Colonic mucosa (tissue), 4 donors: ENCODE measurements at regions not wholly inside any gene's neighbourhood (a gene's known extent, or its start where the extent isn't known, plus 50 kb on each side); places are given as distances from the start of the nearest gene placed in this dataset.

Source experiments
- DNase-seq: peaks from one replicate; pipeline ENCODE4 v3.0.0-alpha.2; 2020
- H3K27ac ChIP-seq: fragments of 200-600 bp; one replicate; pipeline ENCODE4 v1.8.0; 2021
- H3K27me3 ChIP-seq: fragments of 200-600 bp; one replicate; pipeline ENCODE4 v1.8.0; 2021
- H3K36me3 ChIP-seq: fragments of 200-600 bp; one replicate; pipeline ENCODE4 v1.8.0; 2021
- H3K4me1 ChIP-seq: fragments of 200-600 bp; one replicate; pipeline ENCODE4 v1.8.0; 2021; ENCODE audit warnings: mild to moderate bottlenecking
- H3K4me3 ChIP-seq: fragments of 200-600 bp; one replicate; pipeline ENCODE4 v1.8.0; 2021
- H3K9ac ChIP-seq, 2 donors: one replicate each; pipeline ENCODE4 v1.7.0; 2013; ENCODE audit warnings: control low read depth in 2 of 2, low read depth in 2 of 2, low read length in 2 of 2
- H3K9me3 ChIP-seq: fragments of 200-600 bp; one replicate; pipeline ENCODE4 v1.8.0; 2021
- CTCF ChIP-seq: fragments of 200-600 bp; IDR thresholded peaks from one replicate; pipeline ENCODE4 v1.8.0; 2022; ENCODE audit warnings: antibody characterized with exemption, mild to moderate bottlenecking
- intact Hi-C: fragments of 100-400 bp; cut with DNase I; formaldehyde crosslinking; loops from one replicate; pipeline ENCODE4 v1.14.1; 2022
- donor health status: healthy.
- donor health status: DM: no; HTN: no; CAD: no.
- donor health status: DM: no; HTN: no; CAD: no.

GRCh38 chr12:17276196-17276595, 670.2 kb upstream of the LMO3 start:
- Histone ChIP-seq H3K4me1 (no peaks in the 10 kb centered on the region), H3K9me3 (no peaks in the 10 kb centered on the region), H3K36me3 (no peaks in the 10 kb centered on the region), H3K27ac (no peak overlapping the region), H3K27me3 (no peaks in the 10 kb centered on the region), H3K9ac (no peak overlapping the region), H3K4me3 (no peak overlapping the region)
- intact Hi-C loops, result no loop called here
- DNase-seq, result no peak
- no peak for TF ChIP-seq CTCF

- DNase-seq, result no peak
- intact Hi-C loops, result no loop called here
- H3K9ac ChIP-seq, result no peak overlapping the region
- no peak overlapping the region for H3K27ac ChIP-seq
- H3K36me3 ChIP-seq, result no peaks in the 10 kb centered on the region
- H3K27me3 ChIP-seq, result no peaks in the 10 kb centered on the region
- TF ChIP-seq CTCF, result no peak
- H3K4me1 ChIP-seq, result no peaks in the 10 kb centered on the region
- no peak overlapping the region for H3K4me3 ChIP-seq
- H3K9me3 ChIP-seq, result no peaks in the 10 kb centered on the region
Measured at GRCh38 chr12:17266856-17267255, 660.9 kb upstream of the LMO3 start.

GRCh38 chr12:17264603-17265002, 658.6 kb upstream of the LMO3 start:
- no peaks in the 10 kb centered on the region for H3K9me3 ChIP-seq
- intact Hi-C loops, result no loop called here
- H3K27ac ChIP-seq, result no peak overlapping the region
- no peak for DNase-seq
- H3K9ac ChIP-seq, result no peak overlapping the region
- H3K4me1 ChIP-seq, result no peaks in the 10 kb centered on the region
- H3K36me3 ChIP-seq, result no peaks in the 10 kb centered on the region
- H3K27me3 ChIP-seq, result no peaks in the 10 kb centered on the region
- TF ChIP-seq CTCF, result no peak
- H3K4me3 ChIP-seq, result no peak overlapping the region

- Histone ChIP-seq H3K9ac (no peak overlapping the region), H3K4me1 (no peaks in the 10 kb centered on the region), H3K27me3 (no peaks in the 10 kb centered on the region), H3K4me3 (no peak overlapping the region), H3K36me3 (no peaks in the 10 kb centered on the region), H3K9me3 (no peaks in the 10 kb centered on the region), H3K27ac (no peak overlapping the region)
- no peak for TF ChIP-seq CTCF
- no peak for DNase-seq
- intact Hi-C loops, result no loop called here
Measured at GRCh38 chr12:17239874-17240273, 633.9 kb upstream of the LMO3 start.

- peaks cover 3% of the 10 kb centered on the region for H3K9me3 ChIP-seq
- TF ChIP-seq CTCF, result no peak
- H3K27me3 ChIP-seq, result no peaks in the 10 kb centered on the region
- H3K36me3 ChIP-seq, result no peaks in the 10 kb centered on the region
- no peak for DNase-seq
- H3K4me3 ChIP-seq, result no peak overlapping the region
- H3K27ac ChIP-seq, result no peak overlapping the region
- intact Hi-C loops, result no loop called here
- no peaks in the 10 kb centered on the region for H3K4me1 ChIP-seq
- H3K9ac ChIP-seq, result no peak overlapping the region
Measured at GRCh38 chr12:17235996-17236395, 630.0 kb upstream of the LMO3 start.
